Erythroblast (primary cell): ENCODE measurements at regions not wholly inside any gene's neighbourhood (a gene's known extent, or its start where the extent isn't known, plus 50 kb on each side); places are given as distances from the start of the nearest gene placed in this dataset.

Experiments
- GATA1 ChIP-seq: IDR thresholded peaks from 2 replicates; pipeline ENCODE4 v1.6.1; 2011; ENCODE audit warnings: low read depth, mild to moderate bottlenecking, control low read depth, low read length, moderate library complexity
- POLR2A ChIP-seq: IDR thresholded peaks from 2 replicates; pipeline ENCODE4 v1.6.1; 2011; ENCODE audit warnings: mild to moderate bottlenecking, low read length

- TF ChIP-seq POLR2A (no peak), GATA1 (no peak)
Measured at GRCh38 chr18:43514747-43515146, 237.5 kb upstream of the SYT4 start.
